H1 (cell line): ENCODE measurements at regions not wholly inside any gene's neighbourhood (a gene's known extent, or its start where the extent isn't known, plus 50 kb on each side); places are given as distances from the start of the nearest gene placed in this dataset.

Experiments
- CHD7 ChIP-seq: fragments of 300-600 bp; sonication (generic); IDR thresholded peaks from 2 replicates; pipeline ENCODE4 v1.7.1; 2012; ENCODE audit warnings: low read length, moderate library complexity, mild to moderate bottlenecking, inconsistent platforms; ENCODE audit not compliant: insufficient replicate concordance

GRCh38 chr1:234923626-234924025 lies 205.0 kb downstream of the TOMM20 start (continued):
- no peak for TF ChIP-seq CHD7
